ENCODE measurements at regions not wholly inside any gene's neighbourhood (a gene's known extent, or its start where the extent isn't known, plus 50 kb on each side); places are given as distances from the start of the nearest gene placed in this dataset.

DNA sequence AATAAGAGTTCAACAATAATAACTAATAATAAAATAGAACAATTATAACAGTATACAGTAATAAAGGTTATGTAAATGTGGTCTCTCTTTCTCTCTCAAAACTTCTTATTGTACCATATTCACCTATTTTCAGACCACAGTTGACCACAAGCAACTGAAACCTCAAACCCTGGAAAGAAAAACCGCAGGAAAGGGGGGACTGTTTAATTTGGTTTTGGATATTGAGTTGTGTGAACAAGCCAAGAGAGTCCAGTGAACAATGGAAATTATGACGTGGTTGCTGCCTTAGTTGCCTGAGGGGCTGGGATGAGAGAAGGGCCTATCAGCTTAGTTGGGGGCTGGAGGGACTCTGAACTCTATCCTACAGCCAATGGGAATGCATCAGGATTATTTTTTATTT lies 178.7 kb upstream of the POU2AF2 start:
- WGBS, 2 experiments (ENCODE audit: insufficient coverage in 2 of 2): 100% methylated on average over 1 of the region's 2 CpGs; no CpG with 5 or more reads in 1 of the 2 experiments
- H3K4me1 ChIP-seq (ENCODE audit: control insufficient read depth, insufficient read depth, low read length, poor library complexity, severe bottlenecking): no peaks in the 10 kb centered on the region
- H3K9me3 ChIP-seq (ENCODE audit: control insufficient read depth, low read length): peaks cover 12% of the 10 kb centered on the region
- H3K4me3 ChIP-seq (ENCODE audit: extremely low read depth, insufficient read depth, low read length, poor library complexity, severe bottlenecking): no peak overlapping the region
- H3K27ac ChIP-seq (ENCODE audit: low read depth, low read length, severe bottlenecking): no peak overlapping the region
- no peaks in the 10 kb centered on the region for H3K36me3 ChIP-seq (ENCODE audit: control insufficient read depth, insufficient read depth, low read length)

GRCh38 chr11:111063726-111064517 lies 181.6 kb upstream of the POU2AF2 start:
- Histone ChIP-seq H3K4me3 (ENCODE audit: extremely low read depth, insufficient read depth, low read length, poor library complexity, severe bottlenecking) (no peak overlapping the region), H3K36me3 (ENCODE audit: control insufficient read depth, insufficient read depth, low read length) (no peaks in the 10 kb centered on the region), H3K27ac (ENCODE audit: low read depth, low read length, severe bottlenecking) (no peak overlapping the region), H3K9me3 (ENCODE audit: control insufficient read depth, low read length) (peaks cover 9% of the 10 kb centered on the region), H3K4me1 (ENCODE audit: control insufficient read depth, insufficient read depth, low read length, poor library complexity, severe bottlenecking) (no peaks in the 10 kb centered on the region)
- 72 to 73% methylated on average over 3 to 5 of the region's 6 CpGs for WGBS, 2 experiments (ENCODE audit: insufficient coverage in 2 of 2)

- Histone ChIP-seq H3K36me3 (ENCODE audit: control insufficient read depth, insufficient read depth, low read length) (no peaks in the 10 kb centered on the region), H3K4me1 (ENCODE audit: control insufficient read depth, insufficient read depth, low read length, poor library complexity, severe bottlenecking) (no peaks in the 10 kb centered on the region), H3K9me3 (ENCODE audit: control insufficient read depth, low read length) (peaks cover 1% of the 10 kb centered on the region), H3K4me3 (ENCODE audit: extremely low read depth, insufficient read depth, low read length, poor library complexity, severe bottlenecking) (no peak overlapping the region), H3K27ac (ENCODE audit: low read depth, low read length, severe bottlenecking) (no peak overlapping the region)
- 87% methylated on average over 2 of the region's 3 CpGs; no CpG with 5 or more reads in 1 of the 2 experiments for WGBS, 2 experiments (ENCODE audit: insufficient coverage in 2 of 2)
These were observed 183.1 kb upstream of the POU2AF2 start for GRCh38 chr11:111062420-111062819.

DNA sequence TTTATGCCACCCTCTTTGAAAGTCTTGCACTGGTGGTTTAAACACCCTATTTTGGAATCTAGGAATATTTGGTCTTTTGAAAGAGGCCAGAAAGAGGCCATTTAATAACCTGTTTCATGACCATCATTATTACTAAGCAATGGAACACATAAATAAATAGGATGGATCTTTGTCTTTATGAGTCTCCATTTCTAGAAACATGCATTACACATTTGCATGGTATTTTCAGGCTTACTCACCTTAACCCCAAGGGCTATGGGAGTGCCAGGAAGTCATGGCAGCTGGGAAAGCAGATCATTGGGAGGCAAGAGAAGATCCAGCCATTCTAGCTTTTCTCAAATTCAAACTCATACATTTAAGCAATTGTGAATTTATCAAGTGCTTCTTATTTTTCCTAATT lies 185.8 kb upstream of the POU2AF2 start:
- Histone ChIP-seq H3K4me3 (ENCODE audit: extremely low read depth, insufficient read depth, low read length, poor library complexity, severe bottlenecking) (no peak overlapping the region), H3K9me3 (ENCODE audit: control insufficient read depth, low read length) (peaks cover 6% of the 10 kb centered on the region), H3K36me3 (ENCODE audit: control insufficient read depth, insufficient read depth, low read length) (no peaks in the 10 kb centered on the region), H3K4me1 (ENCODE audit: control insufficient read depth, insufficient read depth, low read length, poor library complexity, severe bottlenecking) (no peaks in the 10 kb centered on the region), H3K27ac (ENCODE audit: low read depth, low read length, severe bottlenecking) (no peak overlapping the region)

- no peaks in the 10 kb centered on the region for H3K4me1 ChIP-seq (ENCODE audit: control insufficient read depth, insufficient read depth, low read length, poor library complexity, severe bottlenecking)
- no peaks in the 10 kb centered on the region for H3K9me3 ChIP-seq (ENCODE audit: control insufficient read depth, low read length)
- no peak overlapping the region for H3K27ac ChIP-seq (ENCODE audit: low read depth, low read length, severe bottlenecking)
- WGBS, 2 experiments (ENCODE audit: insufficient coverage in 2 of 2): 90 to 94% methylated on average over 3 of the region's 4 CpGs
- H3K4me3 ChIP-seq (ENCODE audit: extremely low read depth, insufficient read depth, low read length, poor library complexity, severe bottlenecking): no peak overlapping the region
- no peaks in the 10 kb centered on the region for H3K36me3 ChIP-seq (ENCODE audit: control insufficient read depth, insufficient read depth, low read length)
These were observed 196.4 kb upstream of the POU2AF2 start for GRCh38 chr11:111049131-111049530.

- Histone ChIP-seq H3K4me1 (ENCODE audit: control insufficient read depth, insufficient read depth, low read length, poor library complexity, severe bottlenecking) (no peaks in the 10 kb centered on the region), H3K4me3 (ENCODE audit: extremely low read depth, insufficient read depth, low read length, poor library complexity, severe bottlenecking) (no peak overlapping the region), H3K27ac (ENCODE audit: low read depth, low read length, severe bottlenecking) (no peak overlapping the region), H3K9me3 (ENCODE audit: control insufficient read depth, low read length) (no peaks in the 10 kb centered on the region), H3K36me3 (ENCODE audit: control insufficient read depth, insufficient read depth, low read length) (no peaks in the 10 kb centered on the region)
- 80 to 82% methylated on average over 1 to 2 of the region's 7 CpGs for WGBS, 2 experiments (ENCODE audit: insufficient coverage in 2 of 2)
These were observed 198.2 kb upstream of the POU2AF2 start for GRCh38 chr11:111047374-111047773.

DNA sequence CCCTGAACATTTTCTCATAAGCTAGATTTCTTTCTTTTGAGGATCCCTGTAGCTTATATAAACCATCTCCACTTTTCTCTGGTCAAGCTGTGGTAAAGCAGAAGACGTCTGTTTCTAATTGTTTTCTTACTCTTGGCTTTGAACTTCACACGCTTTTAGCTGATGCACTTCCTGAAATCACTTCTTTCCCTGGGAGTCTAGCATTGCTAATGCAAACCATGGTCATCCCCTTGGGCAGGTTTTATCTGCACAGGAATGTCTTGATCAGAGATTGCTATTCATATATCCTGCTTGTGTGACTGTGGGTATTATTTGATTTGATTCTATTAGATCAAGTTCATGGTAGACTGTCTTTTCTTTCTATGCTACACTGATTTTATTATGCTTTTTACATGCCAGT lies 199.2 kb upstream of the POU2AF2 start:
- no peaks in the 10 kb centered on the region for H3K4me1 ChIP-seq (ENCODE audit: control insufficient read depth, insufficient read depth, low read length, poor library complexity, severe bottlenecking)
- H3K36me3 ChIP-seq (ENCODE audit: control insufficient read depth, insufficient read depth, low read length): no peaks in the 10 kb centered on the region
- H3K27ac ChIP-seq (ENCODE audit: low read depth, low read length, severe bottlenecking): no peak overlapping the region
- H3K9me3 ChIP-seq (ENCODE audit: control insufficient read depth, low read length): no peaks in the 10 kb centered on the region
- 72 to 80% methylated on average over 1 to 2 of the region's 2 CpGs for WGBS, 2 experiments (ENCODE audit: insufficient coverage in 2 of 2)
- H3K4me3 ChIP-seq (ENCODE audit: extremely low read depth, insufficient read depth, low read length, poor library complexity, severe bottlenecking): no peak overlapping the region

DNA sequence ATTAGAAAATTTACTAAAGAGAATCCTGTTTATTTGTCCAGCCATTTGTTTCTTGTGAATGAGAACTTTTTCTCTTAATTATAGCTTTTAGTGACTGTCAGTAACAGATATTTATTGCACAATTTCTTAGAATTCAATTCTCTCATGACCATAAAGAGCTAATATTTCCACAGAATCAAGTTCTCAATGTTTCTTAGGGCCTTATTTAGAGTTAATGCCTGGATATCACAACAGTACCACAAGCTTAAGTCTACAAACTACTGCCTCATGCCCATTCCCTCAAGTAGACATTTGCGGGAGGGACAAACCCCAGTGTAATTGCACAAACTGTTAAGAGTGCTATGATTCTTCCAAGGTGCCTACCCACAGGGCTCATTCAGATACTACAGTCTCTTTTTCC lies 199.7 kb upstream of the POU2AF2 start:
- Histone ChIP-seq H3K9me3 (ENCODE audit: control insufficient read depth, low read length) (no peaks in the 10 kb centered on the region), H3K4me1 (ENCODE audit: control insufficient read depth, insufficient read depth, low read length, poor library complexity, severe bottlenecking) (no peaks in the 10 kb centered on the region), H3K4me3 (ENCODE audit: extremely low read depth, insufficient read depth, low read length, poor library complexity, severe bottlenecking) (no peak overlapping the region), H3K27ac (ENCODE audit: low read depth, low read length, severe bottlenecking) (no peak overlapping the region), H3K36me3 (ENCODE audit: control insufficient read depth, insufficient read depth, low read length) (no peaks in the 10 kb centered on the region)
- 90 to 100% methylated on average over 1 of the region's 1 CpG for WGBS, 2 experiments (ENCODE audit: insufficient coverage in 2 of 2)

DNA sequence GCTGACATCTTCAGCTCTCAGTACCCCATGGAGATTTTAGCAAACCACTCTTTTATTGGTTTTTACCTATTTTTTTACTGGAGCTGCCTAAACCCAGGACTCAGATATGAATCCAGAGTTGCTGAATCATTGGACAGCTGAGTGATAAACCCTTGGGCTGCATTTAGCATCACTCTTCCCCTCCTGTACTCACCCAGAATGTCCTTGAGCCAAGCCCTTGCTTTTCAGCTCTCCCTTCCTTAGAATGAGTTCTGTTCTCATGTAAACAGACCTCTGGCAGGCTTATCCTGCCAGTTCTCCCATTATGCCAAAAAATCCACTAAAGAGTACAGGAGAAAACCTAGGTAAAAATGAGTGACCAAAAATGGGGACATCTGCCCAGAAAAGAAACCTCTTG lies 200.1 kb upstream of the POU2AF2 start:
- H3K36me3 ChIP-seq (ENCODE audit: control insufficient read depth, insufficient read depth, low read length): no peaks in the 10 kb centered on the region
- H3K9me3 ChIP-seq (ENCODE audit: control insufficient read depth, low read length): no peaks in the 10 kb centered on the region
- no peak overlapping the region for H3K27ac ChIP-seq (ENCODE audit: low read depth, low read length, severe bottlenecking)
- H3K4me3 ChIP-seq (ENCODE audit: extremely low read depth, insufficient read depth, low read length, poor library complexity, severe bottlenecking): no peak overlapping the region
- no peaks in the 10 kb centered on the region for H3K4me1 ChIP-seq (ENCODE audit: control insufficient read depth, insufficient read depth, low read length, poor library complexity, severe bottlenecking)

DNA sequence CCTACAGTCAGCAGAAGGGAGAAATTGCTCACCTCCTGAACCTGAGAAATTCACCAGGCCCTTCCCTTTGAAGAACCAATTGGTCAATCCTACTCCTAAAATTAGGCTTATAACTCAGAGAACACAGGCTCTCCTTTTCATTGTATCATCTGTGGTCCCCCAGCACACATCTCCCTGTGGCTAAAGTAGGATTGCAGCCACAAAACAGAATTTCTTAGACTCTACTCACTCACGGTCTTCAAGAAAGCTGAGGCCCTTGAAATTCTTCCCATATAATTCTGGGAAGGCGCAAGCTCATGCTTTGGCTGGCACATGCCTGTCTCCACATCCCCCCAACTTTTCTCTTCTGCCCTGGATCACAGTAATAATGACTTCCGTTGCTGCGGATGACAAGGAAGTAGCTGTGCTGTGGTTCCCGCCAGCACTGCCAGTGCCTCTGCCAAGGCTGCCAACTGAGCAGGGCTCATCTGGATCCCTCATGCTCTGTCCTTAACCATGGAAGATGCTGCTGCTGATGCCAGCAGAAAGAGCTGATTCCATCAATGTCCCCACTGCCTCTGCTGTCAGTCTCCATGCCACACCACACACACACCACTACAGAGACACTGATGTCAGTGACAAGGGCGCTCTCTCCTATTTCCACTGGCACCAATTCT lies 200.6 kb upstream of the POU2AF2 start:
- no peaks in the 10 kb centered on the region for H3K9me3 ChIP-seq (ENCODE audit: control insufficient read depth, low read length)
- H3K4me3 ChIP-seq (ENCODE audit: extremely low read depth, insufficient read depth, low read length, poor library complexity, severe bottlenecking): no peak overlapping the region
- no peak overlapping the region for H3K27ac ChIP-seq (ENCODE audit: low read depth, low read length, severe bottlenecking)
- H3K4me1 ChIP-seq (ENCODE audit: control insufficient read depth, insufficient read depth, low read length, poor library complexity, severe bottlenecking): no peaks in the 10 kb centered on the region
- no peaks in the 10 kb centered on the region for H3K36me3 ChIP-seq (ENCODE audit: control insufficient read depth, insufficient read depth, low read length)
- 90 to 92% methylated on average over 6 of the region's 6 CpGs for WGBS, 2 experiments (ENCODE audit: insufficient coverage in 2 of 2)

- H3K36me3 ChIP-seq (ENCODE audit: control insufficient read depth, insufficient read depth, low read length): no peaks in the 10 kb centered on the region
- H3K4me3 ChIP-seq (ENCODE audit: extremely low read depth, insufficient read depth, low read length, poor library complexity, severe bottlenecking): no peak overlapping the region
- 92 to 100% methylated on average over 3 of the region's 3 CpGs for WGBS, 2 experiments (ENCODE audit: insufficient coverage in 2 of 2)
- H3K4me1 ChIP-seq (ENCODE audit: control insufficient read depth, insufficient read depth, low read length, poor library complexity, severe bottlenecking): no peaks in the 10 kb centered on the region
- H3K27ac ChIP-seq (ENCODE audit: low read depth, low read length, severe bottlenecking): no peak overlapping the region
- H3K9me3 ChIP-seq (ENCODE audit: control insufficient read depth, low read length): no peaks in the 10 kb centered on the region
These were observed 205.5 kb upstream of the POU2AF2 start for GRCh38 chr11:111039982-111040381.

All from mesodermal cell (in vitro differentiated cells).